GM19025 (cell line): ENCODE measurements at regions not wholly inside any gene's neighbourhood (a gene's known extent, or its start where the extent isn't known, plus 50 kb on each side); places are given as distances from the start of the nearest gene placed in this dataset.
"Not testable (repeated sequence)": the region's sequence is repeated elsewhere in the genome, so short reads cannot be mapped to it uniquely, and the experiment has no call there.

ENCODE experiments used
- ATAC-seq: cut with Tn5 transposase; IDR thresholded peaks from one replicate; pipeline ENCODE4 v1.9.1; 2021; ENCODE audit warnings: mild to moderate bottlenecking, low read depth, moderate library complexity; ENCODE audit not compliant: unreplicated experiment

- not testable (repeated sequence) for ATAC-seq
Observed at GRCh38 chr16:16610389-16610967, 231.5 kb downstream of the NPIPA7 start.

GRCh38 chr16:16613212-16613611 lies 234.3 kb downstream of the NPIPA7 start:
- ATAC-seq: not testable (repeated sequence)

- ATAC-seq: not testable (repeated sequence)
Observed at GRCh38 chr16:16614484-16614883, 235.5 kb downstream of the NPIPA7 start.

DNA sequence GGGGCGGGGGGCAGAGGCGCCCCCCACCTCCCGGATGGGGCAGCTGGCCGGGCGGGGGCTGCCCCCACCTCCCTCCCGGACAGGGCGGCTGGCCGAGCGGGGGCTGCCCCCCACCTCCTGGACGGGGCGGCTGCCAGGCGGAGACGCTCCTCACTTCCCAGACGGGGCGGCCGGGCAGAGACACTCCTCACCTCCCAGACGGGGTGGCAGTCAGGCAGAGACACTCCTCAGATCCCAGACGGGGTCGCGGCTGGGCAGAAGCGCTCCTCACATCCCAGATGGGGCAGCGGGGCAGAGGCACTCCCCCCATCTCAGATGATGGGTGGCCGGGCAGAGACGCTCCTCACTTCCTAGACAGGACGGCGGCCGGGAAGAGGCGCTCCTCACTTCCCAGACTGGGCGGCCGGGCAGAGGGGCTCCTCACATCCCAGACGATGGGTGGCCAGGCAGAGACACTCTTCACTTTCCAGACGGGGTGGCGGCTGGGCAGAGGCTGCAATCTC lies 240.1 kb downstream of the NPIPA7 start:
- not testable (repeated sequence) for ATAC-seq

- ATAC-seq: not testable (repeated sequence)
Observed at GRCh38 chr16:16624367-16624766, 245.4 kb downstream of the NPIPA7 start.

DNA sequence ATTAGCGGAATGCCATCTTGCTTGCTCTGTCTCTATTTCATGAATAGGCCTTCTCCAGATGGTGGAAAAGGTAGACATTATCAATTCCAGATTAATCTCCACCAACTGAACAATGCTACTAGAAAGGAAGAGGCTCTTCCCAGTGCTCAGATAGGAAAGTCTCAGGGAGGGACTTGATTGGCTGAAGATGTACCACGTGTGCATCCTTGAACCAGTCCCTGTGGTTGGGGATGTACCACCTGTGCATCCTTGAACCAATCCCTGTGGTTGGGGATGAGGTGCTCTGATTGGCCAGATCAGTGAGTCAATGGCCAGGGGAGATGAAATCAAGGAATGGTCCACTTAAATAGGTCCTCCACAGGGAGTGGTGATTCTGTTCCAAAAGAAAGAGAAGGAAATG lies 246.2 kb downstream of the NPIPA7 start:
- not testable (repeated sequence) for ATAC-seq

GRCh38 chr16:16627865-16628264 lies 248.9 kb downstream of the NPIPA7 start:
- not testable (repeated sequence) for ATAC-seq

GRCh38 chr16:16638231-16638630 lies 259.3 kb downstream of the NPIPA7 start:
- not testable (repeated sequence) for ATAC-seq

- not testable (repeated sequence) for ATAC-seq
Observed at GRCh38 chr16:16638714-16639113, 259.8 kb downstream of the NPIPA7 start.

DNA sequence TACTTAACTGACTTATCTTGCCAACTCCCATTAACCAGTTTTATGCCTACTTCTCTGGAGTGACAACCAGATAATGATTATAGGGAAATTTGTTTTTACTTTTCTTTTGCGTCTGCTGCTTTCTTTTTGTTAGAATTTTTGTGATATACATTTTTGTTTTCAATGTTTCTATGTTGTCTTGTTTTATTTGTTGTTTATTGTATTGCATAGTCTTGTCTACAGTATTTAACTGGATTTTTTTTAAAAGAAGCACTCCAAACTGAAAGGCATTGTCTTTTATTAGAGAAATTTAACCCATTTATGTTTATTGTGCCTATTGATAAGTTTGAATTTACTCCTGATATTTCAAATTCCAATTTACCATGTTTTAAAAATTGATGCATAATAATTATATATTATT lies 264.9 kb downstream of the NPIPA7 start:
- not testable (repeated sequence) for ATAC-seq

- ATAC-seq: not testable (repeated sequence)
Observed at GRCh38 chr16:16648002-16648401, 269.1 kb downstream of the NPIPA7 start.

DNA sequence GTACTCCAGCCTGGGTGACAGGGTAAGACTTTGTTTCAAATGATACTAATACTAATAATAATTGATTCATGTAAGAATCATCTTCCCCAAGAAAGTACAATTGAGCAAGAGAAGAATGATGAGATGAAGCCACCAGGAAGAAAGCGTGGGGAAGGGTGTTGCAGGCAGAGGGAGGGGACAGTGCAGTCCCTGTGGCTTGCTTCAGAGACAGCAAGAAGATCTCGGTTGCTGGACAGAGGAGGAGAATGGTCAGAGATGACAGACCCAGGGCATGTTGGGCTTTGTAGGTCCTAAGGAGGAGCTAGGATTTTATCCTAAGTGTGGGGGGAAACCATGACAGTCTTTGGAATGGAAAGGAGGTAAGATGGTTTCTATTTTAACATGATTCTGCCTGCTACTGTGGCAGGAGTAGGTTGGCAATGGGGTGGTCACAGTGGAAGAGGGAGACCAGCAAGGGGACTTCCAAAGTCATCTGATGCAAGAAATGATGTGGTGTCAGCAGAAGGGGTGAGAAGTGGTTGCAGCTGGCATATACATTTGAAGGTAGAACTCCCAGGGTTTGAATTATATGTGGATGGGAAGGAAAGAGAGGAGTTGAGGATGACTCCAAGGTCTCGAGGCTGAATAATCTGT lies 293.4 kb downstream of the NPIPA7 start:
- ATAC-seq: not testable (repeated sequence)

- not testable (repeated sequence) for ATAC-seq
Observed at GRCh38 chr16:16674820-16675219, 295.9 kb downstream of the NPIPA7 start.

GRCh38 chr16:16721849-16722248 lies 342.9 kb downstream of the NPIPA7 start:
- ATAC-seq: not testable (repeated sequence)

DNA sequence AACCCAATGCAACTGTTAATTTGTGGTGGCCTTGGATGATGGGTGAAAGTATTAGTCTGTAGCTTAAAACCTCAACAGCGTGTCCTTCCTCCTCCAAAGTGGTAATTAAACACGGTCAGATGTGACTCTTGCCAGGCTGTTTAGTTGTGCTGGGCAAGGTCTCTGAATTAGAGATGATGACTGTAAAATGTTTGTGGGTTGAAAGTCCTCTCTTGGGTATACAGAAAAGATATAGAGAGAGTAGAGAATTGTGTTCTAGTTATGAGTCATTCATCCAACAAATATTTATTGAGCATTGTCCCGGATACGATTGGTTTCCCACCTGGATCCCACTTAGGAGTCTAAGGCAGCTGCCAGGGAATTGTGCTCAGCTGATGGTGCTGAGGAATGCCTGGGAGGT lies 343.7 kb downstream of the NPIPA7 start:
- ATAC-seq: not testable (repeated sequence)

- ATAC-seq: not testable (repeated sequence)
Observed at GRCh38 chr16:16723819-16724519, 345.0 kb downstream of the NPIPA7 start.

DNA sequence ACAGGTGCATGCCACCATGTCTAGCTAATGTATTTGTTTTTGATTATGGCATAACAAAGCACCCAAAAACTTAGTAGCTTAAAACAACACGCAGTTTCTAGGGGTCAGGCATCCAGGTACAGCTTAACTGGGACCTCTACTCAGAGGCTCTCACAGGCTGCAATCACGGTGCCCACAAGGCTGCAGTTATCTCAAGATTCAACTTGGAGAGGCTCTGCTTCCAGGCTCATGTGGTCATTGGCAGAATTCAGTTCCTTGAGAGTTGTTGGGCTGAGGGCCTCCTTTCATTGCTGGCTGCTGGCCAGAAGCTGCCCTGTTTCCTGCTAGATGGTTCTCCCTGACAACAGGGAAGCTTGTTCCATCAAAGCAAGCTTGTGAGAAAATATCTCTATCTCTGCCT lies 348.1 kb downstream of the NPIPA7 start:
- ATAC-seq: not testable (repeated sequence)

DNA sequence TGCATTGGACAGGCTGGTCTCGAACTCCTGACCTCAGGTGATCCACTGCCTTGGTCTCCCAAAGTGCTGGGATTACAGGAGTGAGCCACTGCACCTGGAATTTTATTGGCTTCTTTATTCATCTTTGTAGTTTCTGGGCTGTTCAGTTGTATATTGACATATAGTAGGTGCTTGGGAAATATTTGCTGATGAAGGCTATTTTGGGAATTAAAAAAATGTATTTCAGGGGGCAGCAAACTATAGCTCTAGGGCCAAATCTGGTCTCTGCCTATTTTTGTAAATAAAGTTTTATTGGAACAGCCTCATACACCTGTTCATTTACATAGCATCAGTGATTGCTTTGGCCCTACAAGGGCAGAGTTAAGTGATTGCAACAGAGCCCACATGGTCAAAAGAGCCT lies 363.6 kb downstream of the NPIPA7 start:
- not testable (repeated sequence) for ATAC-seq

DNA sequence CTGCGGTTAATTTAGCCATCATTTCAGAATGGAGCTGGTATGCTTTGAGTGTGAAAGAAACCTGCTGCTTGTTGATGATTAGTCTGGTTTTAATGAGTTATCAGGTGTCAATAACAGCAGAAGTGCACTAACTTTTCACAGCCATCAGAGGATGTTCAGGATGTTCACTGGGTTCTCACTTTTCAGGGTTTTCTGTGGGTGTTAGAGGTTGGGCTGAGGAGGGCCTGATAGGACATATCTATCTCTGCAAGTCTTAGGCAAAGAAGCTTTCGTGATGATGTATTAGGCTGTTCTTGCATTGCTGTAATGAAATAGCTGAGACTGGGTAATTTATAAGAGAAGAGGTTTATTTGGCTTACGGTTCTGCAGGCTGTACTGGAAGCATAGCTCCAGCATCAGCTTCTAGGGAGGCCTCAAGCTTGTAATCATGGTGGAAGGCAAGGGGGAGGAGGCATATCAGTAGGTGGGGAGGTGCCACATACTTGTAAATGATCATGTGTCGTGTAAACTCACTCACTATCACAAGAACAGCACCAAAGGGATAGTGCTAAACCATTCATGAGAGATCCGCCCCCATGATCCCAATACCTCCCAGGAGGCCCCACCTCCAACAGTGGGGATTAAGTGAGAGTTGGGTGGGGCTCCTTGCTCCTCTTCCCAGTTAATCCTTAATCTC lies 376.2 kb downstream of the NPIPA7 start:
- ATAC-seq: not testable (repeated sequence)

- ATAC-seq: no peak
Observed at GRCh38 chr16:16763449-16763848, 384.5 kb downstream of the NPIPA7 start.

- not testable (repeated sequence) for ATAC-seq
Observed at GRCh38 chr16:16770717-16771116, 391.8 kb downstream of the NPIPA7 start.
